T-helper 1 cell treated with Interleukin-12 subunit alpha and Interleukin-12 subunit beta and Interleukin-4 antibody, amounts not matched to agents 30 ng/mL and 1 ng/mL, for 36 hours (primary cell): ENCODE measurements at regions not wholly inside any gene's neighbourhood (a gene's known extent, or its start where the extent isn't known, plus 50 kb on each side); places are given as distances from the start of the nearest gene placed in this dataset.
"Not testable (repeated sequence)": the region's sequence is repeated elsewhere in the genome, so short reads cannot be mapped to it uniquely, and the experiment has no call there.

Experiments used
- intact Hi-C: fragments of 100-400 bp; cut with micrococcal nuclease; formaldehyde crosslinking; loops from one replicate; pipeline ENCODE4 v1.15.1; 2024

GRCh38 chr4:69344786-69345185, 64.5 kb downstream of the UGT2B28 start:
- intact Hi-C loops = not testable (repeated sequence)

GRCh38 chr4:69348746-69349145, 68.5 kb downstream of the UGT2B28 start:
- intact Hi-C loops = not testable (repeated sequence)

GRCh38 chr4:69360271-69360670, 80.0 kb downstream of the UGT2B28 start:
- intact Hi-C loops = no loop called here

- intact Hi-C loops = not testable (repeated sequence)
These were observed 80.5 kb downstream of the UGT2B28 start for GRCh38 chr4:69360768-69361167.

- intact Hi-C loops = no loop called here
These were observed 82.1 kb downstream of the UGT2B28 start for GRCh38 chr4:69362351-69362750.

GRCh38 chr4:69367664-69368063, 87.4 kb downstream of the UGT2B28 start:
- intact Hi-C loops = not testable (repeated sequence)

- intact Hi-C loops = no loop called here
These were observed 96.2 kb downstream of the UGT2B28 start for GRCh38 chr4:69376450-69376849.

GRCh38 chr4:69377562-69377961, 97.3 kb downstream of the UGT2B28 start:
- intact Hi-C loops = no loop called here

- intact Hi-C loops = loop anchor here (5.0 kb wide), 1 partner anchor 111 kb away; no protein-coding TSS in a partner anchor
These were observed 103.0 kb downstream of the UGT2B28 start for GRCh38 chr4:69383281-69383680.

GRCh38 chr4:69389111-69389510, 106.6 kb downstream of the UGT2B4 start:
- intact Hi-C loops = not testable (repeated sequence)

- intact Hi-C loops = no loop called here
These were observed 87.3 kb downstream of the UGT2B4 start for GRCh38 chr4:69408451-69408850.

GRCh38 chr4:69411981-69412380, 83.7 kb downstream of the UGT2B4 start:
- intact Hi-C loops = not testable (repeated sequence)

- intact Hi-C loops = not testable (repeated sequence)
These were observed 71.0 kb downstream of the UGT2B4 start for GRCh38 chr4:69424722-69425121.
